Peyer's patch (tissue), 4 donors: ENCODE measurements at regions not wholly inside any gene's neighbourhood (a gene's known extent, or its start where the extent isn't known, plus 50 kb on each side); places are given as distances from the start of the nearest gene placed in this dataset.
A peak's percentile ranks its signal among the peaks of the same experiment; 100 is the strongest.

ENCODE experiments used
- DNase-seq, 3 donors: peaks; one replicate each; pipeline ENCODE4 v3.0.0-alpha.2; 2017 to 2019
- H3K27ac ChIP-seq, 4 donors: fragments of 200-600 bp; sonication (generic); one replicate each; pipeline ENCODE4 v1.5.1; 2016 to 2019
- H3K27me3 ChIP-seq, 2 donors: fragments of 200-600 bp; sonication (generic); one replicate each; pipeline ENCODE4 v1.5.1; 2019
- H3K36me3 ChIP-seq, 3 donors: fragments of 200-600 bp; sonication (generic); one replicate each; pipeline ENCODE4 v1.5.1; 2016 to 2019
- H3K4me1 ChIP-seq, 4 donors: fragments of 200-600 bp; sonication (generic); one replicate each; pipeline ENCODE4 v1.5.1; 2016 to 2019
- H3K4me3 ChIP-seq, 4 donors: fragments of 200-600 bp; sonication (generic); 1 replicate in 3 of 4; 2 replicates in 1 of 4; pipeline ENCODE4 v1.5.1; 2016 to 2019; ENCODE audit warnings: mild to moderate bottlenecking in 1 of 4
- H3K9me3 ChIP-seq, 4 donors: fragments of 200-600 bp; sonication (generic); one replicate each; pipeline ENCODE4 v1.5.1; 2016 to 2019; ENCODE audit warnings: mild to moderate bottlenecking in 1 of 4
- CTCF ChIP-seq, 6 experiments: fragments of 450-650 bp in 4 of 6; fragments of 200-600 bp in 2 of 6; sonication (generic) in 1 of 6; IDR thresholded peaks; one replicate each; pipeline ENCODE4 v1.5.1; 2017 to 2019; ENCODE audit warnings: antibody characterized with exemption in 6 of 6, mild to moderate bottlenecking in 3 of 6, moderate library complexity in 1 of 6
- POLR2A ChIP-seq, 2 donors: fragments of 450-650 bp; IDR thresholded peaks; one replicate each; pipeline ENCODE4 v1.5.1; 2017; ENCODE audit warnings: antibody characterized with exemption in 2 of 2, mild to moderate bottlenecking in 2 of 2, moderate library complexity in 2 of 2

- DNase-seq = no peak
- H3K36me3 ChIP-seq = no peaks in the 10 kb centered on the region
- no peaks in the 10 kb centered on the region for H3K27me3 ChIP-seq
- TF ChIP-seq POLR2A (IDR thresholded peaks at IDR 0.05) (no peak), CTCF (IDR thresholded peaks at IDR 0.05) (peak in 1 of 6 experiments; percentile 29)
- H3K4me1 ChIP-seq = peaks cover 0 to 8% (median 0%) of the 10 kb centered on the region in 4 donors
- H3K9me3 ChIP-seq = no peaks in the 10 kb centered on the region
- H3K27ac ChIP-seq = no peak overlapping the region
- no peak overlapping the region for H3K4me3 ChIP-seq
Observed at GRCh38 chr19:30696514-30696913, 324.3 kb downstream of the ZNF536 start.

GRCh38 chr19:30695171-30695875, 323.1 kb downstream of the ZNF536 start:
- Histone ChIP-seq H3K36me3 (no peaks in the 10 kb centered on the region), H3K27me3 (no peaks in the 10 kb centered on the region), H3K9me3 (no peaks in the 10 kb centered on the region), H3K4me3 (no peak overlapping the region), H3K4me1 (peaks cover 0 to 9% (median 0%) of the 10 kb centered on the region in 4 donors), H3K27ac (no peak overlapping the region)
- no peak for DNase-seq
- no peak for TF ChIP-seq CTCF (IDR thresholded peaks at IDR 0.05)
- TF ChIP-seq POLR2A (IDR thresholded peaks at IDR 0.05) = no peak

- DNase-seq = no peak
- Histone ChIP-seq H3K4me1 (peaks cover 0 to 9% (median 0%) of the 10 kb centered on the region in 4 donors), H3K36me3 (no peaks in the 10 kb centered on the region), H3K27me3 (no peaks in the 10 kb centered on the region), H3K27ac (no peak overlapping the region), H3K9me3 (no peaks in the 10 kb centered on the region), H3K4me3 (no peak overlapping the region)
- TF ChIP-seq POLR2A (IDR thresholded peaks at IDR 0.05) (no peak), CTCF (IDR thresholded peaks at IDR 0.05) (no peak)
Observed at GRCh38 chr19:30694156-30694755, 322.1 kb downstream of the ZNF536 start.

- Histone ChIP-seq H3K4me3 (peak overlapping the region in 1 of 4 donors; percentile 27), H3K27me3 (no peaks in the 10 kb centered on the region), H3K4me1 (peaks cover 0 to 9% (median 0%) of the 10 kb centered on the region in 4 donors), H3K36me3 (no peaks in the 10 kb centered on the region), H3K9me3 (no peaks in the 10 kb centered on the region), H3K27ac (no peak overlapping the region)
- DNase-seq = no peak
- TF ChIP-seq POLR2A (IDR thresholded peaks at IDR 0.05) = no peak
- no peak for TF ChIP-seq CTCF (IDR thresholded peaks at IDR 0.05)
Observed at GRCh38 chr19:30692879-30693503, 320.8 kb downstream of the ZNF536 start.

GRCh38 chr19:30692181-30692811, 320.1 kb downstream of the ZNF536 start:
- Histone ChIP-seq H3K36me3 (no peaks in the 10 kb centered on the region), H3K4me3 (peak overlapping the region in 1 of 4 donors; percentile 27), H3K4me1 (peaks cover 0 to 9% (median 0%) of the 10 kb centered on the region in 4 donors), H3K27ac (no peak overlapping the region), H3K27me3 (no peaks in the 10 kb centered on the region), H3K9me3 (no peaks in the 10 kb centered on the region)
- no peak for TF ChIP-seq POLR2A (IDR thresholded peaks at IDR 0.05)
- TF ChIP-seq CTCF (IDR thresholded peaks at IDR 0.05) = no peak
- no peak for DNase-seq
